NCI-H345 treated with DMSO at 0.1 percent for 48 hours (cell line): ENCODE measurements at regions not wholly inside any gene's neighbourhood (a gene's known extent, or its start where the extent isn't known, plus 50 kb on each side); places are given as distances from the start of the nearest gene placed in this dataset.
"Not testable (repeated sequence)": the region's sequence is repeated elsewhere in the genome, so short reads cannot be mapped to it uniquely, and the experiment has no call there.

Experiments
- DNase-seq: peaks from one replicate; lab custom pipeline; 2025; ENCODE audit not compliant: unreplicated experiment; lab: John Stamatoyannopoulos, UW

DNA sequence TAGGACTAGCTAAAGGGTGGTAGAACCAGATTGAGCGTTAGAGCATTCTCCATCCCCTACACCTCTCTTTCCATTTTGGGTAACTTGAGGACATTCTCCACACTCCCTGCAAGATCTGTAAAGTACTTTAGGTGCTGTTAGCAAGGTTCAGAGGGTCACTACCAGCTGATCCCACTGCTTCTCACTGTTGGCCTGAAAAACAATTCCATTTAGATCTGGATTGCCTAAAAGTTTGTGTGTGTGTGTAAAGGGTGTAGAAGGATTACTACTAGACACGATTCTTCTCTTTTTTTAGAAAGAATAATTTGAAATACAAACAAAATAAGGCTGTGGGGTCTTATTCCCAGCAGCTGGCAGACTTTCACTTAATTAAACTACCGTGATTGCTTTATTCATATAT, 95.1 kb upstream of the TMEM178A start:
- no peak for DNase-seq

DNA sequence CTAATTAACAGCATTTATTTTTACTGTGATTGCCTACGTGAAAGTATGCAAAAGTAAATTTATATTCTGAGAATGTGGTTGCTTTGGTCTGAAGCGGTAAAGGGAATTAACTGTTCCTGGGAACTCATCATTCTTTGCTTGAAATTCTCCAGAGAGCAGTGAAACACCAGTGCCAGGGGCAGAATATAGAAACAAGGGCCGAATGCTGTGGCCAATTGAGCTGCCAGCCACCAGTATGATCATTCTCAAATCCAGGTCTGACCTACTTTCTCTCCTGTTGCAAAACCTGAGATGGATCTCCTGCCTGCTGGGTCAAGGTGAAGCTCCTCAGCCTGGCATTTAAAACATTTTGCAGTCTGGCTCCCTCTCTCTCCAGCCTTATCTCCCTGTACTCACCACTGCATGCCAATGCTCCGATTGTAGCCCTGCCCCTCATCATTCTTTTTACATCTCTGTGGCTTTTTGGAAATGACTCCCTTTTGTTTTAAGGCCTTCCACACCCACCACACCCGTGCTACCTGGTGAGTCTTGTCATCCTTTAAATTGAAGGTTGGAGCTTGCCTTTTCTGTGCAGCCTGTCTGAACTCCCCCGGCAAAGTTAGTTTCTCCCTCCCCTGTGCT, 94.5 kb upstream of the TMEM178A start:
- no peak for DNase-seq

DNA sequence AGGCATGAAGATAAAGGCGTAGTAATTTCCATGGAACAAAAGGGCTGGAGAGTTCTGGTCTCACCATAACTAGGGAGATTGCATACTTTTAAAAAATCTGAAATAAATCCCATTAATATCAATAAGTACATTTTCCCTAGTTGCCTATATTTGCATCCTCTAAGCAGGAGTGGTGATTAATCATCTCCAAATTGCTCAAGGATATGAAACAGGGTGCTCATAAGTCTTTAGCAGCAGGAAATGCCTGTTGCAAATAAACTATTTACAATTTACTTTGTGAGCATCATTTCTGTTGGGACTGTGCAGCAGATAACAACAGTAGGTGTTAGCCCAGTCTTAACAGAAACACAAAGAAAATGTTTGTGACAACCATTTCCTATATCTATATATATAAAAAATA, 92.4 kb upstream of the TMEM178A start:
- no peak for DNase-seq

DNA sequence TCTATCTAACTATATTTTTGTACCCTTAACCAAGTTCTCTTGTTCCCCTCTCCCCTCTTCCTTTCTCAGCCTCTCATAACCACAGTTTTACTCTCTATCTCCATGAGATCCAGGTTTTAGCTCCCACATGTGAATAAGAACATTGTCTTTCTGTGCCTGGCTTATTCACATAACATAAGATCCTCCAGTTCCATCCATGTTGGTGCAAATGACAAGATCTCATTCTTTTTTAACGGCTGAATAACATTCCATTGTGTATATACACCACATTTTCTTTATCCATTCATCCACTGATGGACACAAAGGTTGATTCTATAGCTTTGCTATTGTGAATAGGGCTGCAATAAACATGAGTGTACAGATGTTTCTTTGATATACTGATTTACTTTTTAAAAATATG, 83.9 kb upstream of the TMEM178A start:
- DNase-seq, result no peak

DNA sequence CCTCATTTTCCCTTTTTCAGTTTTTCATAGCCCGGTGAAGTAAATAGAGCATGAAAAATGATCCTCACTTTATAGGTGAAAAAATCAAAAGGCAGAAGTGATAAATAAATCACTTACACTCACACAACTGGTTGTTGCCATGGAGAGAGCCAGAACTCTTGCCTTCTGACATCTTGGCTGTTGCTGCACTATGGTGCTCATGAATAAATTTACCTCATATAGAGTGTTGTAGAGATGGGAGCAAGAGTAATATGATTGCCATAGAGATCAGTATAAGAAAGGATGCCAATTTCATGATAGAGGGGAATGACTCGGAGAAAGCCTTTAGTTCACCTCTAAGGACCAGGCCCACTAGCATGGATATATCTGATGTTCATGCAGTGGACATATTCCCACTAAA, 82.5 kb upstream of the TMEM178A start:
- no peak for DNase-seq

DNA sequence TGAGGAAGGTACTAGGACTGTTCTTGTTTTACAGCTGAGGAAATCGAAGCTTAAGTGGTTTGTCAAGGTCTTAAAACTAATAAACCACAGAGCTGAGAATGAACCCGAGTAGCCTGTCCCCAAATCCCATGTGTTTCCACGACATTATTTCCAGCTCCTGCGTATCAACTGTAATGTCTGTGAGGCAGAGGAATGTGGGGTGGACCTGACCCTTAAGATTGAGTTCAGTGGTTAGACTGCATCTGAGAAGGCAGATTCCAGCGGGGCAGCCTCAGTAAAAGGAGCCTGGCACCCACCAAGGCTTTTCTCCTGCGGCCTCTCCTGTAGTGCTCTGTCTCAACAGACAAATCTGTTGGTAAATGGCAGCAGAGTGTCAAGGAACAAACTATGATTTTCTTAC, 81.9 kb upstream of the TMEM178A start:
- DNase-seq, result no peak

DNA sequence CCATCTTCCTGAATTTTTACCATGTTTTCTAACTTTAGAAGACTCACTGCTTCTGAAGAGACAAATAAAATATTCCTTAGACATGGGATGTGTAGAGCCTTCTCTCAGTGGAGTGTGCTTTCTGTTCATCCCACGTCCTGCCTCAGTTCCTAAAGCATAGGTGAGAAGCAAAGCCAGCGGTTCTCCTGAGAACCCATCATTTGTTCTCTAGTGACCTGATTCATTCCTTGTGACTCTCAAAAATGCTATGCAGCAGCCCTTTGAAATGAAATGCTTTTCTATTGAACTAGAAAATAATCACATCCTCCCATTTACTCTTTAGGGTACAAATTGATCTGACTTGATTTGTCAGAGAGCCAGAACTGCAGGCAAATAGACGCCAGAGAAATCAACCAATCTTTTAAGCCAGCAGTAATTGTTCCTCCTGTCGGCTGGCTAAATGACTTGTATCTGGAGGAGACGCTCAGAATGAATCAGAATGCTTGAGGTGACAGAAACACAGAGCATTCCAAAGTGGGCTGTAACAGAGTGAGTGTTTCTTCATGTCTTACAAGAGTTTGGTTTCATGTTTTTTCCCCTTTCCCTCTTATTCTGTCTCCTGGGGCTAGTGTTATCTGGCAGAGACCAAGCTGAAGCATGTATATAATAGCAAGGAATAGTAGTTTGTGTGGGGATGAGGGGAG, 81.3 kb upstream of the TMEM178A start:
- no peak for DNase-seq

DNA sequence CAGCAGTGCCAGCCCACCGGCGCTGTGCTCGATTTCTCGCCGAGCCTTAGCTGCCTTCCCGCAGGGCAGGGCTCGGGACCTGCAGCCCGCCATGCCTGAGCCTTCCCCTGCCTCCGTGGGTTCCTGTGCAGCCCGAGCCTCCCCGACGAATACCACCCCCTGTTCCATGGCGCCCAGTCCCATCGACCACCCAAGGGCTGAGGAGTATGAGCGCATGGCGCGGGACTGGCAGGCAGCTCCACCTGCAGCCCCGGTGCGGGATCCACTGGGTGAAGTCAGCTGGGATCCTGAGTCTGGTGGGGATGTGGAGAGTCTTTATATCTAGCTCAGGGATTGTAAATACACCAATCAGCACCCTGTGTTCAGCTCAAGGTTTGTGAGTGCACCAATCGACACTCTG, 80.2 kb upstream of the TMEM178A start:
- not testable (repeated sequence) for DNase-seq

DNA sequence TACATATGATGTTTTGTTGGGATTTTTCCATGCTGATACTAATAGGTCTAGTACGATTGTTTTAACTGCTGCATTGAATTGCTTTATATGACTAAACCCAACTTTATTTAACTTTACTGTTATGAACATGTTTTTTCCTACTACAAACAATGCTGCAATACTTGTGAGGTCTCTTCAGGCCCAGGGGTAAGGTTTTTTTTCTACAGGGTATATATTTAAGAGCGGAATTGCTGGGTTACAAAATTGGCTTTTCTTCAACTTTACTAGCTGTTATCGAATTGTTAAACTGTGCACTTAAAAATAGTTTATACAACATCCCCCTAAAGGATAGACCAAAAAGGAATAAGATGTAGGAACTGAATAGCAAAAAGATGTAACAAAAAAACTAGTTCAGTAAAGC, 78.5 kb upstream of the TMEM178A start:
- DNase-seq, result no peak

DNA sequence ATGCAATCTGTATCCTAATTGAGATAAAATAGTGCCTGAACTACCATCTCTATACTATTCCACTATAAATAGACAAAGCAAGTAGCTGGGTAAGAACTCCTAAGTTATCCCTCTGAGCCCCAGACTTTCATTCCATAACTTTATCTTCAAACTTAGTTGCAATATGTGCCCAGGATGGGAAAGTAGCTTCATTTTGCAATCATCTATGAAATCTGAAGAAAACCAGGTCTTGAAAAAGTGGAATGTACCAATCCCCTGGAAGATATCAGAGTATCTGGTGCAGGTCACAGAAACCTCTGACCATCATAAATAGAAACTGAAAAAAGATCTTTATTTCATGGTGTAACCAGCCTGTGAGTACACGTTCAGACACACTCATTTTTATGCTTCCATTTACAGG, 78.1 kb upstream of the TMEM178A start:
- no peak for DNase-seq

DNA sequence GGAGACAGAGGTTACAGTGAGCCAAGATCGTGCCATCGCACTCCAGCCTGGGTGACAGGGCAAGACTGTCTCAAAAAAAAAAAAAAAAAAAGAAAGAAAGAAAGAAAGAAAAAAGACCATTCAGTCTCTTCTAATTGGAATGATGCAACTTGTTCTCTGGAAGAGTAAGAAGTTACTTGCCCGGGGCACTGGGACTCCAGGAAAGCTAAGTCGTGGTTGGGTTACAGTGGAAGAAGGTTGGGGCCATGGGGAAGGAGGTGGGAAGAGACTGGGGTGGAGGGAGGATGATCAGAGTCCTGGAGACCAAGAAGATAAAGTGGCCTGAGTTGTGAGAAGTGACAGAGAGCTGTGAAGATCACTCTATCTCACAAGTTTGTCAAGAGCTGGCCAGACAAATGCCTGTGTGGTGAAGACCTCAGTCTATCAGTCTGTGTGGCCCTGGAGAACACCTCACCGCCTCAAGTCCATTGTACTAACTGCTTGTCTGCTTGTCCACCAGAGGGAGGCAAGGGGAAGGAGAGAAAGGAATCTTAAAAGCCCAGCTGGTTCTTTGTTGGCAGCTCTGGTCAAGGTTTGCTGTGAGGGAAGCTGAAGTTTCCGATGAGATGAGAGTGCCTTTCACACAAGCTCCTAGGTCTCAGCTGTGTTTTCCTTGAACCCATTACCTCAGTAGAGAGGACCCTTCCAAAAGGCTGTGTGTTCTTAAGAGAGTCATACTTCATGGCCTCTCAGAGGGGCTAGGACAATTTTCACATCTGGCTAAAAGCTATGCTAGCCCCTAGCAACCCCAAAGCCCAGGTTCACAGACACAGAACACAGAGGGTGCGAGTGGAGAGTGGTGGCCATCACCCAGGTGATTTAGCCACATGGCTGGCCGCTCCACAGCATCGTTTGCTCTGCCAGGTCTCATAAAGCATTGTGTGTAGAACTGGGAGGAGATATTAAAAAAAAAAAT, 72.0 kb upstream of the TMEM178A start:
- DNase-seq, result no peak

DNA sequence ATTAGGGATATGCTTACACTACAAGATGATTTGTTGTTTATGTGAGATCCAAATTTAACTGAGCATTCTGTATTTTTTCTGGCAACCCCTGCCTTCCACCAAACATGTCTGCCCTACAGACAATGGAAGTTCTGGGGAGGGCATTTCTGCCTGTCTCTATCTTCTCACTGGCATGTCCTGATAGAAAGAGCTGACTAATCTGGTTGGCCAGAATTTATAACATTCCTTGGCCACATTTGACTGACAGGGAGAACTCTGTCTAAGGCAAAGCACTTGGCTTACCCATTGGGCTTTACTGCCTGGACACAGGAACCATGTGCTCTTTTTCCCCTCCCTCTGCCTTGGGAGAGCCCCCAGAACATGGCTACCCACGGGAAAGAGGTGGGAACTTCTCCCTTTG, 70.6 kb upstream of the TMEM178A start:
- DNase-seq, result no peak

DNA sequence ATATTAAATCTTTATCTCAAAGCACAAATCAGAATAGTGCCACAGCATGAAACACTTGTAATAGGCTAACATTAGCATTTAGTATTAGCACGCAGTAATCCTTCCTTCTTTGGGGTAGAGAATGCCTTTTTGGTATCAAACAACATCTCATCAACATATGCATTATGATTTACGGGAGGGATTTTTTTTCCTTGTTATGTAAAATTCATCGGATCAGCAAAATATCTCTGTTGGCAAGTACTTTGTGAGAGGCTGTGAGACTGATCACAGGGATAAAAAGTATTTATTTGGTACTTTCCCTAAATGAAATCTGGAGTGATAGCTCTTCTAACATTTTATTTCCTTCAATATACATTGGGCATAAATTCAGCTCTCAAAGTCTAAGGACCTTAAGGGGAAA, 68.4 kb upstream of the TMEM178A start:
- no peak for DNase-seq

DNA sequence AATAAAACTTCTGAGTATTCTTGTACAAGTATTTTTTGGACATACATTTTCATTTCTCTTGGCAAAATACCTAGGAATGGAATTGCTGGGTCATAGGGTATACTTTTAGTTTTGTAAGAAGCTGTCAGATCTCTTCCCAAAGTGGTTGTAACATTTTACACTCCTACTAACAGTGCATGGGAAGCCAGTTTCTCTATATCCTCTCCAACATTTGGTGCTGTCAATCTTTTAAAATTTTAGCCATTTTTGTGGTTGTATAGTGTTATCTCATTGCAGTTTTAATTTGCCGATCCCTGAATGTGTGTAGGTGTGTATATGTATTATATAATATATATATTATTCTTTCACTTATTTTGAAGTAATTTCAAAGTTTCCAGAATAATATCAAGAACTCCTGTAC, 63.1 kb upstream of the TMEM178A start:
- no peak for DNase-seq

DNA sequence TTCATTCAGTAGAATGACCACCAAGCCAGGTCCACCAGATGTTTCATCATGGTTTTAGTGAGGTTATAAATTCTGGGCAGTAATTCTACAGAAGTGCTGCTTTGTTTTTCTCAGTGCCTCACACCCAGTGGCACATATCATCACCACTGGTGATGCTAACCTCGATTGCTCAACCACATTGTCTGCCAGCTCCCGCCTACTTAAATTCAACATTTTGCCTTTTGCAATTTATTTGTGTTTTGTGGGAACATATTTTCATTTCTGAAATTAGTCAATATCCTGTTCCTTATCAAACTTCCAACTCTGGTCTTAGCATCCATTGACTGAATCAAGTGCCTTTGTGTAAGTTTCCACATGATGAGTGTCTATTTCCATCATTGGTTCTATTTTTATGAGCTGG, 62.3 kb upstream of the TMEM178A start:
- DNase-seq, result no peak

DNA sequence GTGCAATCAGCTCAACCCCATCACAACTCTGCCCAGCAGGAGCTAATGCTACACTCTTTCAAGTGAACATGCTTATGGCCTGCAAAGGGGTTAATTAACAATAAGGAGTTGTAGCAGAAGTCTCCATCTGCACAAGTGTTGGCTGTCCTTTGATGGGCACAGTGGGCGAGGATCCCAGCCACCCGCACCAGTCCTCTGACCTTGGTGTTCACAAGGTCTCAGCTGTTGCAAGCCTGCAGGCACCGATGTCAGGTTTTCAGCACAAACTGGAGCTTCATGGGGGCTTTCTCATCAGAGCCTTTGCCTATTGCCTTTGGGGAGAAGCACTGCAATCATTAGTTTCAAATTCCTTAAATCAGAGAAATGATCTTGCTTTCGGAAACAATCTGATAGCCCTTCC, 60.9 kb upstream of the TMEM178A start:
- DNase-seq, result no peak

DNA sequence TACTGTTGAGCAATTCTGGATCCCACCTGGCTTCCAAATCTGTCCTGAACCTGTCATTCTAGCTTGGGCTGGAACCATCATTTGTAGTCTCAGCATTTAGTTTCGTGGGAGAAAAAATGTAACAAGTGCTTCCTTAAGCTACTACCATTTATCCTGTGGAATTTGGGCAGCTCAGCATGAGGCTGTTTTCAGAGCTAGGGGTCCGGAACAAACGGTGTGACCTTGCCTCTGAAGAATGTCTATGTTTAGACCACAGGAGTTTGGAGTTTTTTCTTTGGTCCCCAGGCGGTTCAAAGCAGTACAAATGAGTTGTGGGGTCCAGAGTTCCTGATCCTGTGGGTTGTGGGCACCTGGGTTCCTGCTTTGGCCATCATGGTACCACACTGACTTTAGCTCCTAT, 59.1 kb upstream of the TMEM178A start:
- no peak for DNase-seq

DNA sequence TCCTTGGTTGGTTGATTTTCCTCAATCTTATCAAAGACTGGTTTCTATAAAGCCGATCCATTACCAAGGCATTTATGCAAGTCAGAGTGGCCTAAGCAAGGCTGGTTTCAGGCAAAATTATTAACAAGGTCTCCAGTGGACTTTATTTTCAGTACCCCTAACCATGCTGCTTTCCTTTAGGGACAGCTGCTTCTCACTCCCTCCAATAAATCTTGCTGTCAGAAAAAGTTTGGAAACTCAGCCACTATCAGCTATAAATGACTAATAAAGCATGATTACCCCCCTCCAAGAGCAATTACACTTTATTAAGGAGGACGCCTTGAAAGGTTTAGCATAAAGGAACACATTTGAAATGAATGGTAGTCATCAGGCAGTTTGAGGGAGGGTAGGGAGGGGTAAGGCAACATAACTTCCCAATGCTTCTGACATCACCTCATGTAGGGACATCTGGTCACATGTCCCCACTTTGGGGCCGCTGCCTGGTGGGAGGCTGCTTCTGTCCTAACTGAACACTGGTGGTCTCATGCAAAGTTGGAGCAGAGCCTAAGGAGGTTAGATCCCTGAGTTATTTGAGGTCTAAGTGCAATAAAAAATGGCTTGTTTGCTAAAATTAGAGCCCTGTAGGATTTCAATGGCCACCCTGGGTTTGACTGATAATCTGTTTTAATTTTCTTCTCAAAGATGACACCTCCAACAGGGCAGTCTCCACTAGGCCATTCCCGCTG, 58.0 kb upstream of the TMEM178A start:
- DNase-seq, result no peak

DNA sequence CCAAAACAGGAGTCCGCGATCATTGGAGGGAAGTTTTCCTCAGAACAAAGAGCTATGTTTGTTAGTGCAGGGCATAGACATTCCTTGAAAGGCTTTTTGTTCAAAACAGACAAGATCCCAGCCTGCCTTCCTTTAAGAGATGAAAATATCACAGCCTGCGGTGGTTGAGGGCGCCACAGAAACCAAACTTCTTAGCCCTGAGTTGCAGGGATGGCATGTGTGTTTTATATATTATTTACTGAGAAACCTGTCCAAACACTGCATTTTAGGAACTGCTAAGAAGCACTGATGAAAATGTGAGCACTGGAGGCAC, 57.5 kb upstream of the TMEM178A start:
- DNase-seq, result no peak

DNA sequence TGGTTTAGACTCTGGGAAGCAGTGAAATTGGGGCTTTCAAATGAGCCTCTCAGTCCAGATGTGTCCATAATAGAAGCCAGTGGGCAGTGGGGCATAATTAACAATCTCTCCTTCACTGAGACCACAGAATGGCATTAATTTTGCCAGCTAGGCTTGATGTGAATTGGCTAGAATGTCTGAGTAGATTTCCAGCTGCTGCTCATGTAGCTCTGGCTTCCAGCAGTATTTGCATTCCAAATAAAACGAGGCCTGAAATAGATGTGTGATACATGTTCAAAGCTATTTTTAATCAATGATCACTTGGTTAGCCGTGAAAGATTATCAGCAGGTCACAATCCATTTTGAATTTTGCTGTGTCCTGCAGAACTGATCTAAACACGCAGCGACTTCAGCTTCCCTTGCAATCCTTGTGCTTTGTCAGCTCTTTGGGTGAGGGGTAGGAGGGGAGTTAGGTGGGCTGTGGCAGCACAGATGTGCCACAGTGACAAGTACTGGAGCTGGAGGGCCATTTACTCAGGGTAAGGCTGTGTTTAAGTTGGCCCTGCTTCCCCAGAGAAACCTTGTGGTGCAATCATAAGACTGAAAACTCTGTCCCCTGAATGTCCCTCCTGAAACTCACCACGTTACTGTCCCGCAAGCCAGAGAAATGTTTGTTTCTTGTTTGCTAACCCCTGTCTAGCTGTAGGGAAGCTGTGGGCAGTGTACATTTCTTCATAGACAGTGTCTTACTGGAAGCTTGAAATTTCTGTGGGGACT, 56.9 kb upstream of the TMEM178A start:
- no peak for DNase-seq

DNA sequence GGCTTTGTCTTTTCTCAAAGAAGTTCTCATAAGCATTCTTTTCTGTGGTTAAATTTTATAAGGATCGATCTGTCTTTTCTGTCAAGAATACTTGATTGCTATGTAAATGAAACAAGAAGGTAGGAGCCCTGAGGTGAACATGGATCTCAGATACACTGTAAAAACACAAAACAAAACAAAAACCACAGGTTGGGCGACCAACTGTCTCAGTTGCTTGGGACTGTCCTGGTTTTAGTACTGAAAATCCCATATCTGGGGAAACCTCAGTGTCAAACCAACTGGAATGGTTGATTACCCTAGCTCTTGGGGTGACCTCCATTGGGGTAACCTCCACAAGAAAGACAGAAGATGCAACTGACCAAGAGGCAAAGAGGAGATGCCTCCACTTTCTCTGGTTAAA, 55.8 kb upstream of the TMEM178A start:
- DNase-seq, result no peak
